H1 (cell line): ENCODE measurements at regions not wholly inside any gene's neighbourhood (a gene's known extent, or its start where the extent isn't known, plus 50 kb on each side); places are given as distances from the start of the nearest gene placed in this dataset.

Source experiments
- SAP30 ChIP-seq: fragments of 300-600 bp; sonication (generic); IDR thresholded peaks from 2 replicates; pipeline ENCODE4 v1.7.1; 2012; ENCODE audit warnings: low read length, moderate library complexity, mild to moderate bottlenecking, inconsistent platforms; ENCODE audit not compliant: insufficient read depth, insufficient replicate concordance

DNA sequence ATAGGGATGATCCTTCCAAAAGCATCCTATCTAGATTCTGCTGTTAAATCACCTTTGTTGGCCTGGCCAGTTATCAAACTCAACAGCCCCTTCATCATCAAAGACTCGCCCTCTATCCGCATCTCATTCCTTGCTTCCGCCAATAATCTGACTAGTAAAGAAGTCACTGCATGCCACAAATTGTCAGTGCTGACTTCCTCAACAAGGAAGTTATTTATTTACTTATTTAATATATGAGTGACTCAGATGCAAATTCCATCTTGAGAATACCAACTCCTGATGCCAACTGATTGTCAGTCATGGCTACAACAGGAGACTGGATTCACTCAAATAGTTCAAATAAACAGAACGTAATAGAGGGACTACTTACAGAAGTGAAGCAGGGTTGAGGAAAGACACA, 283.8 kb downstream of the TRIML1 start (continued):
- no peak for TF ChIP-seq SAP30
